ENCODE measurements at regions not wholly inside any gene's neighbourhood (a gene's known extent, or its start where the extent isn't known, plus 50 kb on each side); places are given as distances from the start of the nearest gene placed in this dataset.

GRCh38 chr5:171588046-171588445, 168.6 kb downstream of the FGF18 start:
- no peak for TF ChIP-seq CTCF (IDR thresholded peaks at IDR 0.05; ENCODE audit: borderline replicate concordance, insufficient read depth, low read depth, low read length)
- no peak overlapping the region for H3K4me3 ChIP-seq (ENCODE audit: low read depth, low read length)

- no peak for TF ChIP-seq CTCF (IDR thresholded peaks at IDR 0.05; ENCODE audit: borderline replicate concordance, insufficient read depth, low read depth, low read length)
- H3K4me3 ChIP-seq (ENCODE audit: low read depth, low read length), result no peak overlapping the region
Observed at GRCh38 chr5:171588790-171589189, 169.3 kb downstream of the FGF18 start.

GRCh38 chr5:171589461-171589860, 170.0 kb downstream of the FGF18 start:
- no peak overlapping the region for H3K4me3 ChIP-seq (ENCODE audit: low read depth, low read length)
- no peak for TF ChIP-seq CTCF (IDR thresholded peaks at IDR 0.05; ENCODE audit: borderline replicate concordance, insufficient read depth, low read depth, low read length)

- no peak for TF ChIP-seq CTCF (IDR thresholded peaks at IDR 0.05; ENCODE audit: borderline replicate concordance, insufficient read depth, low read depth, low read length)
- no peak overlapping the region for H3K4me3 ChIP-seq (ENCODE audit: low read depth, low read length)
Observed at GRCh38 chr5:171592076-171592475, 172.6 kb downstream of the FGF18 start.

GRCh38 chr5:171592736-171593135, 173.3 kb downstream of the FGF18 start:
- no peak for TF ChIP-seq CTCF (IDR thresholded peaks at IDR 0.05; ENCODE audit: borderline replicate concordance, insufficient read depth, low read depth, low read length)

GRCh38 chr5:171593401-171593800, 174.0 kb downstream of the FGF18 start:
- TF ChIP-seq CTCF (IDR thresholded peaks at IDR 0.05; ENCODE audit: borderline replicate concordance, insufficient read depth, low read depth, low read length), result no peak
- H3K4me3 ChIP-seq (ENCODE audit: low read depth, low read length), result no peak overlapping the region

More at GRCh38 chr5:171592736-171593135, 173.3 kb downstream of the FGF18 start:
- H3K4me3 ChIP-seq (ENCODE audit: low read depth, low read length), result no peak overlapping the region

GRCh38 chr5:171593976-171594375, 174.5 kb downstream of the FGF18 start:
- no peak overlapping the region for H3K4me3 ChIP-seq (ENCODE audit: low read depth, low read length)
- no peak for TF ChIP-seq CTCF (IDR thresholded peaks at IDR 0.05; ENCODE audit: borderline replicate concordance, insufficient read depth, low read depth, low read length)

Measured in GM12875 (cell line).